Lower leg skin (tissue), 3 donors: ENCODE measurements at regions not wholly inside any gene's neighbourhood (a gene's known extent, or its start where the extent isn't known, plus 50 kb on each side); places are given as distances from the start of the nearest gene placed in this dataset.

Experiments
- POLR2A ChIP-seq, 2 donors: fragments of 450-650 bp; IDR thresholded peaks; one replicate each; pipeline ENCODE4 v1.6.1; 2016 to 2017; ENCODE audit warnings: antibody characterized with exemption in 2 of 2, mild to moderate bottlenecking in 1 of 2, moderate library complexity in 1 of 2
- TF ChIP-seq, protein P1 (sequence below), 3 donors: fragments of 450-650 bp; IDR thresholded peaks; one replicate each; pipeline ENCODE4 v1.5.1; 2016; ENCODE audit warnings: antibody characterized with exemption in 3 of 3, mild to moderate bottlenecking in 3 of 3, moderate library complexity in 2 of 3

GRCh38 chr12:17302001-17302400, 696.0 kb upstream of the LMO3 start:
- TF ChIP-seq, protein P1, sequence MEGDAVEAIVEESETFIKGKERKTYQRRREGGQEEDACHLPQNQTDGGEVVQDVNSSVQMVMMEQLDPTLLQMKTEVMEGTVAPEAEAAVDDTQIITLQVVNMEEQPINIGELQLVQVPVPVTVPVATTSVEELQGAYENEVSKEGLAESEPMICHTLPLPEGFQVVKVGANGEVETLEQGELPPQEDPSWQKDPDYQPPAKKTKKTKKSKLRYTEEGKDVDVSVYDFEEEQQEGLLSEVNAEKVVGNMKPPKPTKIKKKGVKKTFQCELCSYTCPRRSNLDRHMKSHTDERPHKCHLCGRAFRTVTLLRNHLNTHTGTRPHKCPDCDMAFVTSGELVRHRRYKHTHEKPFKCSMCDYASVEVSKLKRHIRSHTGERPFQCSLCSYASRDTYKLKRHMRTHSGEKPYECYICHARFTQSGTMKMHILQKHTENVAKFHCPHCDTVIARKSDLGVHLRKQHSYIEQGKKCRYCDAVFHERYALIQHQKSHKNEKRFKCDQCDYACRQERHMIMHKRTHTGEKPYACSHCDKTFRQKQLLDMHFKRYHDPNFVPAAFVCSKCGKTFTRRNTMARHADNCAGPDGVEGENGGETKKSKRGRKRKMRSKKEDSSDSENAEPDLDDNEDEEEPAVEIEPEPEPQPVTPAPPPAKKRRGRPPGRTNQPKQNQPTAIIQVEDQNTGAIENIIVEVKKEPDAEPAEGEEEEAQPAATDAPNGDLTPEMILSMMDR (IDR thresholded peaks at IDR 0.05) = no peak
- TF ChIP-seq POLR2A (IDR thresholded peaks at IDR 0.05) = no peak
